ACHN (cell line): ENCODE measurements at regions not wholly inside any gene's neighbourhood (a gene's known extent, or its start where the extent isn't known, plus 50 kb on each side); places are given as distances from the start of the nearest gene placed in this dataset.

Experiments
- DNase-seq: peaks from one replicate; pipeline ENCODE4 v3.0.0-alpha.2; 2015
- in situ Hi-C: cut with HindIII; loops from 2 replicates; pipeline ENCODE4 v1.10.0; 2017; ENCODE audit warnings: low sequenced_read_pairs, low pct_ligation_motif_present, low pct_unique_long_range_greater_than_20kb

- DNase-seq, result no peak
- in situ Hi-C loops, result no loop called here
Measured at GRCh38 chr4:41802590-41802989, 54.1 kb upstream of the PHOX2B start.

GRCh38 chr4:41799126-41799525 is 50.6 kb upstream of the PHOX2B start:
- in situ Hi-C loops, result no loop called here
- no peak for DNase-seq
